Hepatocyte (in vitro differentiated cells): ENCODE measurements at regions not wholly inside any gene's neighbourhood (a gene's known extent, or its start where the extent isn't known, plus 50 kb on each side); places are given as distances from the start of the nearest gene placed in this dataset.

ENCODE experiments used
- DNase-seq: peaks from one replicate; pipeline ENCODE4 v3.0.0-alpha.2; 2016; ENCODE audit warnings: low spot score
- H2AFZ ChIP-seq: fragments of 200-600 bp; sonication (generic); 2 replicates; pipeline ENCODE4 v1.6.0; 2016; ENCODE audit warnings: antibody characterized with exemption, mild to moderate bottlenecking
- H3K27ac ChIP-seq: fragments of 200-600 bp; sonication (generic); 2 replicates; pipeline ENCODE4 v1.5.1; 2016; ENCODE audit warnings: mild to moderate bottlenecking
- H3K27me3 ChIP-seq: fragments of 200-600 bp; sonication (generic); 2 replicates; pipeline ENCODE4 v1.6.1; 2016
- H3K36me3 ChIP-seq: fragments of 200-600 bp; sonication (generic); replicated peaks from 2 replicates; pipeline ENCODE4 v1.5.1; 2016; ENCODE audit warnings: low read depth; ENCODE audit not compliant: insufficient read depth
- H3K4me1 ChIP-seq: fragments of 200-600 bp; sonication (generic); 2 replicates; pipeline ENCODE4 v1.5.1; 2016; ENCODE audit warnings: mild to moderate bottlenecking, moderate library complexity; ENCODE audit not compliant: insufficient read depth
- H3K4me2 ChIP-seq: fragments of 200-600 bp; sonication (generic); 2 replicates; pipeline ENCODE4 v1.6.0; 2016
- H3K4me3 ChIP-seq: fragments of 200-600 bp; sonication (generic); 2 replicates; pipeline ENCODE4 v1.5.1; 2016; ENCODE audit warnings: mild to moderate bottlenecking
- H3K79me2 ChIP-seq: fragments of 200-600 bp; sonication (generic); 2 replicates; pipeline ENCODE4 v1.6.0; 2017; ENCODE audit warnings: mild to moderate bottlenecking
- H3K9me2 ChIP-seq: fragments of 200-600 bp; sonication (generic); replicated peaks from 2 replicates; pipeline ENCODE4 v1.6.0; 2017; ENCODE audit warnings: mild to moderate bottlenecking; ENCODE audit not compliant: insufficient read depth
- H3K9me3 ChIP-seq: fragments of 200-600 bp; sonication (generic); 2 replicates; pipeline ENCODE4 v1.5.1; 2016; ENCODE audit warnings: low read depth, mild to moderate bottlenecking
- H4K20me1 ChIP-seq: fragments of 200-600 bp; sonication (generic); 2 replicates; pipeline ENCODE4 v1.6.0; 2016; ENCODE audit warnings: mild to moderate bottlenecking; ENCODE audit not compliant: insufficient read depth, poor library complexity, severe bottlenecking
- EZH2 ChIP-seq: fragments of 200-600 bp; sonication (generic); IDR thresholded peaks from 2 replicates; pipeline ENCODE4 v1.6.1; 2016; ENCODE audit warnings: antibody characterized with exemption, mild to moderate bottlenecking, borderline replicate concordance
- EZH2phosphoT487 ChIP-seq: fragments of 200-600 bp; sonication (generic); IDR thresholded peaks from one replicate; pipeline ENCODE4 v1.6.1; 2018; ENCODE audit warnings: antibody characterized with exemption, mild to moderate bottlenecking, low read depth, moderate library complexity; ENCODE audit not compliant: unreplicated experiment, severe bottlenecking
- WGBS: methylation state at CpG from one replicate; pipeline ENCODE4 v1.1.6; 2016; ENCODE audit warnings: low lambda C conversion rate; ENCODE audit errors: missing lambda C conversion rate; 5-methylcytosine and 5-hydroxymethylcytosine counted together
- TF ChIP-seq, protein P1 (sequence below): fragments of 200-600 bp; sonication (generic); IDR thresholded peaks from 2 replicates; pipeline ENCODE4 v1.5.1; 2016; ENCODE audit warnings: antibody characterized with exemption, mild to moderate bottlenecking; ENCODE audit not compliant: poor library complexity

GRCh38 chr19:34828156-34828555 is 55.1 kb upstream of the ZNF599 start:
- TF ChIP-seq EZH2phosphoT487: no peak
- H3K36me3 ChIP-seq: no peaks in the 10 kb centered on the region
- no peaks in the 10 kb centered on the region for H4K20me1 ChIP-seq
- no peak overlapping the region for H2AFZ ChIP-seq
- no peaks in the 10 kb centered on the region for H3K4me1 ChIP-seq
- no peaks in the 10 kb centered on the region for H3K9me3 ChIP-seq
- H3K79me2 ChIP-seq: no peaks in the 10 kb centered on the region
- DNase-seq: no peak
- H3K27me3 ChIP-seq: no peaks in the 10 kb centered on the region
- H3K4me3 ChIP-seq: no peak overlapping the region
- 96% methylated on average over 3 of the region's 3 CpGs for WGBS
- no peak overlapping the region for H3K27ac ChIP-seq
- H3K4me2 ChIP-seq: no peak overlapping the region
- H3K9me2 ChIP-seq: no peaks in the 10 kb centered on the region

DNA sequence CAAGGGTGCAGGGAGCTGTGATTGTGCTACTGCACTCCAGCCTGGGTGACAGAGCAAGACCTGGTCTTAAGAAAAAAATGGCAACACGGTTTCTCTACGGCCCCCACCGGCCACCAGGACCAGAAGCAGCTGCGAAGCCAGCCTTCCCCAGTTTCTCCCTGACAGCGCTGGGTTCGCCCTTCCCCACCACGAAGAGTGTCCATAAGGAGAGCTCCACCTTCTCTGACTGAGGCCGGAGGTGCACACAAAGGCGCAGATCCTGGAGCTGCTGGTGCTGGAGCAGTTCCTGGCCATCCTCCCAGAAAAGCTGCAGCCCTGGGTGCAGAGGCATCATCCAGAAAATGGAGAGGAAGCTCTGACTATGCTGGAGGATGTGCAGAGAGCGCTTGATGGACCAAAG is 52.2 kb upstream of the ZNF599 start:
- H3K4me1 ChIP-seq: no peaks in the 10 kb centered on the region
- H3K27me3 ChIP-seq: no peaks in the 10 kb centered on the region
- no peaks in the 10 kb centered on the region for H3K36me3 ChIP-seq
- no peak overlapping the region for H3K27ac ChIP-seq
- H2AFZ ChIP-seq: no peak overlapping the region
- 89% methylated on average over 10 of the region's 10 CpGs for WGBS
- no peak overlapping the region for H3K4me3 ChIP-seq
- no peaks in the 10 kb centered on the region for H3K9me2 ChIP-seq
- no peaks in the 10 kb centered on the region for H4K20me1 ChIP-seq
- TF ChIP-seq, protein P1, sequence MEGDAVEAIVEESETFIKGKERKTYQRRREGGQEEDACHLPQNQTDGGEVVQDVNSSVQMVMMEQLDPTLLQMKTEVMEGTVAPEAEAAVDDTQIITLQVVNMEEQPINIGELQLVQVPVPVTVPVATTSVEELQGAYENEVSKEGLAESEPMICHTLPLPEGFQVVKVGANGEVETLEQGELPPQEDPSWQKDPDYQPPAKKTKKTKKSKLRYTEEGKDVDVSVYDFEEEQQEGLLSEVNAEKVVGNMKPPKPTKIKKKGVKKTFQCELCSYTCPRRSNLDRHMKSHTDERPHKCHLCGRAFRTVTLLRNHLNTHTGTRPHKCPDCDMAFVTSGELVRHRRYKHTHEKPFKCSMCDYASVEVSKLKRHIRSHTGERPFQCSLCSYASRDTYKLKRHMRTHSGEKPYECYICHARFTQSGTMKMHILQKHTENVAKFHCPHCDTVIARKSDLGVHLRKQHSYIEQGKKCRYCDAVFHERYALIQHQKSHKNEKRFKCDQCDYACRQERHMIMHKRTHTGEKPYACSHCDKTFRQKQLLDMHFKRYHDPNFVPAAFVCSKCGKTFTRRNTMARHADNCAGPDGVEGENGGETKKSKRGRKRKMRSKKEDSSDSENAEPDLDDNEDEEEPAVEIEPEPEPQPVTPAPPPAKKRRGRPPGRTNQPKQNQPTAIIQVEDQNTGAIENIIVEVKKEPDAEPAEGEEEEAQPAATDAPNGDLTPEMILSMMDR: no peak
- TF ChIP-seq EZH2phosphoT487 (no peak), EZH2 (no peak)
- no peak overlapping the region for H3K4me2 ChIP-seq
- no peak for DNase-seq
- H3K79me2 ChIP-seq: no peaks in the 10 kb centered on the region
- no peaks in the 10 kb centered on the region for H3K9me3 ChIP-seq

DNA sequence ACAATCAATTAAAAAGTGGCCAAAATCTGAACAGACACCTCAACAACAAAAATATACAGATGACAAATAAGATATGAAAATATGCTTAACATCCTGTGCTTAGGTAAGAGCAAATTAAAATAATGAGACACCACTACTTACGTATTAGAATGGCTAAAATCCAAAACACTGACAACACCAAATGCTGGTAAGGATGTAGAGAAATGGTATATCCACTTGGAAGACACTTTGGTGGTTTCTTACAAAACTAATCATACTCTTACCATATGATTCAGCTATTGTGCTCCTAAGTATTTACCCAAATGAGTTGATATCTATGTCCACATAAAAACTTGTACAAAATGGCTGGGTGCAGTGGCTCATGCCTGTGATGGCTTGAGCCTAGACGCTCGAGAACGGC is 51.7 kb upstream of the ZNF599 start:
- DNase-seq: no peak
- no peak overlapping the region for H2AFZ ChIP-seq
- H3K9me3 ChIP-seq: no peaks in the 10 kb centered on the region
- H3K4me1 ChIP-seq: no peaks in the 10 kb centered on the region
- H4K20me1 ChIP-seq: no peaks in the 10 kb centered on the region
- H3K27ac ChIP-seq: no peak overlapping the region
- H3K36me3 ChIP-seq: no peaks in the 10 kb centered on the region
- no peaks in the 10 kb centered on the region for H3K9me2 ChIP-seq
- H3K4me3 ChIP-seq: no peak overlapping the region
- WGBS: 93% methylated on average over 4 of the region's 4 CpGs
- no peak overlapping the region for H3K4me2 ChIP-seq
- TF ChIP-seq EZH2phosphoT487 (no peak), EZH2 (no peak)
- TF ChIP-seq, protein P1: no peak
- H3K27me3 ChIP-seq: no peaks in the 10 kb centered on the region
- H3K79me2 ChIP-seq: no peaks in the 10 kb centered on the region
